NB4 (cell line): ENCODE measurements at regions not wholly inside any gene's neighbourhood (a gene's known extent, or its start where the extent isn't known, plus 50 kb on each side); places are given as distances from the start of the nearest gene placed in this dataset.

ENCODE experiments used
- DNase-seq: peaks from one replicate; pipeline ENCODE4 v3.0.0; 2010; ENCODE audit warnings: low read depth
- H3K4me3 ChIP-seq: one replicate; pipeline ENCODE4 v1.5.1; 2011; ENCODE audit warnings: mild to moderate bottlenecking, low read depth, low read length, moderate library complexity
- CTCF ChIP-seq: IDR thresholded peaks from one replicate; pipeline ENCODE4 v1.5.1; 2012; ENCODE audit warnings: low read depth, low read length
- MAX ChIP-seq: IDR thresholded peaks from 2 replicates; pipeline ENCODE4 v1.6.1; 2011; ENCODE audit warnings: low read depth, low read length
- MYC ChIP-seq: IDR thresholded peaks from 2 replicates; pipeline ENCODE4 v1.6.1; 2011; ENCODE audit warnings: low read depth, low read length
- POLR2A ChIP-seq: IDR thresholded peaks from 2 replicates; pipeline ENCODE4 v1.6.1; 2011; ENCODE audit warnings: mild to moderate bottlenecking; ENCODE audit not compliant: insufficient read length; ENCODE audit errors: extremely low read depth

GRCh38 chr4:53684136-53685130 lies 93.1 kb upstream of the LNX1 start:
- TF ChIP-seq MYC (no peak), MAX (no peak), CTCF (no peak), POLR2A (no peak)
- no peak overlapping the region for H3K4me3 ChIP-seq
- DNase-seq = no peak

GRCh38 chr4:53682908-53683307 lies 91.6 kb upstream of the LNX1 start:
- no peak for TF ChIP-seq MAX
- TF ChIP-seq CTCF = no peak
- TF ChIP-seq MYC = no peak
- no peak for TF ChIP-seq POLR2A
- no peak for DNase-seq
- no peak overlapping the region for H3K4me3 ChIP-seq

GRCh38 chr4:53682196-53682595 lies 90.9 kb upstream of the LNX1 start:
- TF ChIP-seq MAX (no peak), MYC (no peak), CTCF (no peak), POLR2A (no peak)
- no peak overlapping the region for H3K4me3 ChIP-seq
- no peak for DNase-seq

GRCh38 chr4:53680598-53680997 lies 89.3 kb upstream of the LNX1 start:
- no peak for TF ChIP-seq CTCF
- no peak for TF ChIP-seq MYC
- TF ChIP-seq MAX = no peak
- DNase-seq = no peak
- H3K4me3 ChIP-seq = no peak overlapping the region

GRCh38 chr4:53680168-53680567 lies 88.9 kb upstream of the LNX1 start:
- no peak overlapping the region for H3K4me3 ChIP-seq
- TF ChIP-seq POLR2A (no peak), MYC (no peak), CTCF (no peak), MAX (no peak)
- no peak for DNase-seq
